ENCODE measurements at regions not wholly inside any gene's neighbourhood (a gene's known extent, or its start where the extent isn't known, plus 50 kb on each side); places are given as distances from the start of the nearest gene placed in this dataset.

DNA sequence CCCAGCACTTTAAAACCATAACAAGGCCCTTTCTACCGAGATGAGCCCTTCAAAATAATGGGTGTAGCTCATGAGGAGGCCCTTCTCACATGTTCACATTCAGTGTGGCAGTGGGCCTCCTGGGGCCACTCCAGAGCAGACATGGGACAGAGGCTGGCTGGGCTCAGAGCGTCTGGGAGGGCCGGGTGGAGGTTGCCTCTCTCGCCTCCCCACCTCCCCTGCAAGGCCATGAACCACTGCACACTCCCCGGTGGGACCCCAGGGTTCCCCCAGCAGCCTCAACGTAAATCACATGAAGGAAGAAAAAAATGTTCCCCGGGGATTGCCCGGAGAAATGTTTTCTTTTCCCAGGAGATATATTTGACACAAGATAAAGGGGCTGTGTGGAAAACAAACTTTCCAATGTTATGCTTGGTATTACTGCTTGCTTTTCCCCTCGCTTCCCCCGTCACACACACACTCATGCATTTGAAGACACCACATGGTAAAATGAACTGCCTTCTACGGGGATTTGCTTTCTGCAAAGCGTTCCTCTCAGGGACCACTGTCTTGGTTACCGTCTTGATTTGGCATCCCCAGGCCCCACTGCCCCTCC is 190.7 kb upstream of the CCND2 start:
- no peak for TF ChIP-seq POLR2A (IDR thresholded peaks at IDR 0.05)
- TF ChIP-seq, protein P1, sequence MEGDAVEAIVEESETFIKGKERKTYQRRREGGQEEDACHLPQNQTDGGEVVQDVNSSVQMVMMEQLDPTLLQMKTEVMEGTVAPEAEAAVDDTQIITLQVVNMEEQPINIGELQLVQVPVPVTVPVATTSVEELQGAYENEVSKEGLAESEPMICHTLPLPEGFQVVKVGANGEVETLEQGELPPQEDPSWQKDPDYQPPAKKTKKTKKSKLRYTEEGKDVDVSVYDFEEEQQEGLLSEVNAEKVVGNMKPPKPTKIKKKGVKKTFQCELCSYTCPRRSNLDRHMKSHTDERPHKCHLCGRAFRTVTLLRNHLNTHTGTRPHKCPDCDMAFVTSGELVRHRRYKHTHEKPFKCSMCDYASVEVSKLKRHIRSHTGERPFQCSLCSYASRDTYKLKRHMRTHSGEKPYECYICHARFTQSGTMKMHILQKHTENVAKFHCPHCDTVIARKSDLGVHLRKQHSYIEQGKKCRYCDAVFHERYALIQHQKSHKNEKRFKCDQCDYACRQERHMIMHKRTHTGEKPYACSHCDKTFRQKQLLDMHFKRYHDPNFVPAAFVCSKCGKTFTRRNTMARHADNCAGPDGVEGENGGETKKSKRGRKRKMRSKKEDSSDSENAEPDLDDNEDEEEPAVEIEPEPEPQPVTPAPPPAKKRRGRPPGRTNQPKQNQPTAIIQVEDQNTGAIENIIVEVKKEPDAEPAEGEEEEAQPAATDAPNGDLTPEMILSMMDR (IDR thresholded peaks at IDR 0.05) = no peak
- TF ChIP-seq POLR2AphosphoS5 (IDR thresholded peaks at IDR 0.05; ENCODE audit: insufficient read depth in 1 of 2, low read depth in 1 of 2) = no peak
